H4 (cell line): ENCODE measurements at regions not wholly inside any gene's neighbourhood (a gene's known extent, or its start where the extent isn't known, plus 50 kb on each side); places are given as distances from the start of the nearest gene placed in this dataset.
A peak's percentile ranks its signal among the peaks of the same experiment; 100 is the strongest.

Source experiments
- DNase-seq: peaks from one replicate; pipeline ENCODE4 v3.0.0-alpha.2; 2015; ENCODE audit warnings: low spot score

DNA sequence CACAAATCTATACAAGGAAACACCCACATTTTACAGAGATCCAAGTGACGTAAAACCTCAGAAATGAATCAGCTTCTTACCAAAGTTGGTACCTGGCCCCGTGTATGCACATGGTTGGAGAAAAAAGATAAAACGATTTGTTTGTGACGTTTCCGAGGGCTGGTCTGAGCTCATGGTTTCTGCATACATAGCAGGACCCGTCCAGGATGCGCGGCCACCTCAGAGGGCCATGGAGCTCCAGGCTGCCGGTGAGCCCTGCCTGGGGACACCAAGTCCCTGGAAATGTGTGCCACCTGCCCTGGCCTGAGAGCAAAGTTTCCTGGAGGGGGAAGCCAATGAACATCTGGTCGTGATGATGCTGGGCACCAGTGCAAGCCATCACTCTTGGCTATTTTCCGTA lies 402.6 kb upstream of the MKI67 start:
- no peak for DNase-seq

DNA sequence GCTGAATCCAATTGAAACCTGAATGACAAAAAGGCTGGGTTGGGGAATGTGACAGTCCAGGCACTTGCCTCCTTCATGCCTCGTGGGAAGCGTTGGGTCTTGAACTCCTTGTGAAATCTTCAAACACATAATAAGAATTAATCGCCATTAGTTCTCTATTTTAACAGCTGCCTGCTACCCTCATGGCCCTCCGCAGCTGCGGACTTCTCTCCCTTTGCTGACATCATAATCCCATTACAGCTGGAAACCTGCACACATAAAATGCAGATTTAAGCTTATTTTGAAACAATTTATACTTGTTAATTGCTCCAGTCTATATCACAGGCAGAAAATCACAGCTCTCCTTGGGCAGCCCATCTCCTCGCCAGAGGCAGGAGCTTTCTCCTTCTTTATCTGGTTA lies 403.0 kb upstream of the MKI67 start:
- no peak for DNase-seq

DNA sequence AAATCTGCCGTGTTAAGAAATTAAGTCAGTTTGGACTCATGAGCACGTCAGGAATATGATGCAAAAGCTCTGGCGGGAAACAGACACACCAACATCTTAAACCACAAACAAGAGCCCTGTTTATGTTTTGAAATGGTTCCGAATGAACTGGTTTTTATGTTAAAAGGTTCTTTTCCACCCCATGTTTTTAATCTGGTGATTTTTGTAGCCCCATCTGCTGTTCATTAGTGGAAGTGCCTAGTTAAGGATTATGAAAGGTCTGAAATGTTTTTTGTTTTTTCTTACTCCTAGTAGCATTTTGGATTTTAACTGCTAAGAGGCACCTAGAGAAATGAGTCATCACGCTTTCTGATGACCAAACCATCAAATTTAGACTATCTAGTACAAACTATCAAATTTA lies 404.1 kb upstream of the MKI67 start:
- DNase-seq, result no peak

DNA sequence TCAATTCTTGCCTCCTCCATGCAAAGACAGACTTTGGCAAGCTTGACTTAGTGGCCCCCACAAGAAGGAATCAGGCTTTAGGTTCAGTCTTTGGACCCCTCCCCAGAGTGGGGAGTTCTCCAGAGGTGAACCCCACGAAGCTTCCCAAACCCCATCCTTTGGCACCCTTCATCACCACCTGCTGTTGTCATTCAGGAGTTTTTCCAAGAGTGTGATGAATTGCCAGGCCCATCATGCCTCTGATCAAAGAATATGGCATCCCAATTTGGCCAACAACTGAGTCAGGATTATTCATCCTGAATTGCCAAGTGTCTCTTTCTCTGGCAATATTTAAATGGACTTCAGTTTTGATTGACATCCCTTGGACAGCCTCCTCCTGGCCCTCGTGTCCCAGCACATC lies 404.7 kb upstream of the MKI67 start:
- DNase-seq, result no peak

DNA sequence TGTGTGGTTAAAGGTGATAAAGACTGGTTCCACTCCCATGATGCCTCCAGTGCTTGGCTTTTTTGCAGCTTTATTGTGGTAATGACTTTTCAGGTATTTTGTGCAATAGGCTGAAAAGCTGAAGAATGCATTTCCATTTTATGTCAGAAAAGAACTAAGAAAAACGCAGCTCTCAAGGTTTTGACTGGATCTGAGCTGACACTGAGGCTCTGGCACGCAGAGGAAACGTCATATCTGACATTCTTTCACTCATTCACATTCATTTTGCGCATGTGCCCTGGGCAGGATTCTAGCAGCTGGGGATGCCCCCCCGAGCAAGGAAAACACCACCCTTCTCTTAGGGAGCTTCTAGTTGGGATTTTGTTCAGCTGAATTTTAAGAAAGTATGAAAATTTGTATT lies 408.5 kb upstream of the MKI67 start:
- no peak for DNase-seq

DNA sequence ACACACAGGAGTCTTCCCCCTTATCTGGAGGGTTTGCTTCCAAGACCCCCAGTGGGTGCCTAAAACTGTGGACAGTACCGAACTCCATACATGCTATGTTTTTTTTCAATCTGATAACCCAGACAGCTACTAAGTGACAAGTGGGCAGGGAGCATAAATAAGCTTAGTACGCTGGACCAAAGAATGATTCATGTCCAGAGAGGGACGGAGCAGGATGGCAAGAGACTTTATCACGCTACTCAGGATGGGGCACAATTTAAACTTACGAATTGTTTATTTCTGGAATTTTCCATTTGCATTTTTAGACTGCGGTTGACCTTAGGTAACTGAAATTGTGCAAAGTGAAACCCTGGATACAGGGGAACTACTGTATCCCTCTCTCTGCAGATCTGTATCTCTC lies 410.0 kb upstream of the MKI67 start:
- peak; percentile 8 for DNase-seq

DNA sequence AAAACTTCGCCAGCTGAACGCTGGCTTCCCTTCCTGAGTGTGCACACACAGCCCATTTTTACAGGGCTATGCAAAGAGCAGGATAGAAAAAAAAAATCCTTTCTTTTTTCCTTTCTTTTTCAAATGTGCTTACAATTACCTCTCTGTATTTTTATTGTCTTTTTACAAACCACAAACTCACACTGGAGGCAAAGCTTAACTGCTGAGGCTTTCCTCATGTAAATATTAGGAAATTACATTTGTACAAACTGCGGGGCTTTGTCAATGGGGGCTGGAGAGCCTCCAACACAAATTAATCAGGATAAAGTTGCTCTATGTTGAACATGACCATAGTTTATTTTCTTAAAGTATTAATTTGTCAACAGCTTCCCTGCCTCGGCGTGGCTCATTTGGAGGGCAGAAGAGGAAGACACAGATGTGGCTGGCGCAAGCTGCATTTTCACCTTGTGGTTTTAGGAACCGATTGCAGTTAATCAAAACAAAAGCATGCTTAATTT lies 411.7 kb upstream of the MKI67 start:
- DNase-seq, result peak; percentile 47

DNA sequence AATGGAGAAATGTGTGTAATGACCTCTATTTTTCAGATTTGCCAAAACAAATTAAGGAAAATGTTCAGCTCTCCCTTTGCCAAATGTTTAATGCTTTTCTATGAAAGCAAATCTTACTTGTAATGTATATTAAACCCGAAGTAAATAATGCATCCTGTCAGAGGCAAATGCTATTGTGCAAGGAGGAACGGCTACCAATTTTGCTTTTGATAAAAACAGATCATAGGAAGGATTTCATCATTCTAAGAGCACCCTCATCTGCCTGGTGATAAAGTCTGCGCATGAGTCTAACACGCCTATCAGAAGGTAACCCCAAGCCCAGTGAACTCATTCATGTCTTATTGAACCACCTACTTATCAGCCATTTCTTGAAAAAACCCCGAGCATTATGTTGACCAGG lies 412.4 kb upstream of the MKI67 start:
- DNase-seq, result no peak

DNA sequence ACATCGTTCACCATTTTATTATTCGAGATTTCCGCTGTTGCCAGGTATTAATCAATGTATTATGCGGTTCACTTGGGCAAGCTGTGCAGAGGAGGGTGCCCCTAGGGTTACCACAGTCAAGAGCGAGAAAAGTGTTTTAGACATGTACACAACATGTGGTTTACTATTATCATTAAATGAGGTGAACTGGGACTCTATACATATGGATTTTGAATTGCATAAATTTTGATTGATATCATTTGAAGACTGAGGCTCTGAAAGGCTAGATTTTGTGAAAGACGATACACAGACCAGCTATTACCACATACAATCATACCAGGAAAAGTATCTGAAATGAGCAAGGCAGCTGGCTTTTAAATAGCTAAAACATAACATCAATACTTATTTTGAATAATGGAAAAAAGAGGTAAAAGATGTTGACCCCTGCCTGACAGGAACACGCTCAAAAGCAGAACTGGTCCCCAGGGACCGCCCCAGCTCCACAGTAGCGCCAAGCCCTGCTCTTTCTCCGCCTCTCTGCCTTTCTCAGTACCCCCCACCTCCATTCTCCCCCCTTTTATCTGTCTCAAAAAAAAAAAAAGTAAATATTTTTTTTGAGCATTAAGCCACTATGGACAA lies 413.4 kb upstream of the MKI67 start:
- no peak for DNase-seq

DNA sequence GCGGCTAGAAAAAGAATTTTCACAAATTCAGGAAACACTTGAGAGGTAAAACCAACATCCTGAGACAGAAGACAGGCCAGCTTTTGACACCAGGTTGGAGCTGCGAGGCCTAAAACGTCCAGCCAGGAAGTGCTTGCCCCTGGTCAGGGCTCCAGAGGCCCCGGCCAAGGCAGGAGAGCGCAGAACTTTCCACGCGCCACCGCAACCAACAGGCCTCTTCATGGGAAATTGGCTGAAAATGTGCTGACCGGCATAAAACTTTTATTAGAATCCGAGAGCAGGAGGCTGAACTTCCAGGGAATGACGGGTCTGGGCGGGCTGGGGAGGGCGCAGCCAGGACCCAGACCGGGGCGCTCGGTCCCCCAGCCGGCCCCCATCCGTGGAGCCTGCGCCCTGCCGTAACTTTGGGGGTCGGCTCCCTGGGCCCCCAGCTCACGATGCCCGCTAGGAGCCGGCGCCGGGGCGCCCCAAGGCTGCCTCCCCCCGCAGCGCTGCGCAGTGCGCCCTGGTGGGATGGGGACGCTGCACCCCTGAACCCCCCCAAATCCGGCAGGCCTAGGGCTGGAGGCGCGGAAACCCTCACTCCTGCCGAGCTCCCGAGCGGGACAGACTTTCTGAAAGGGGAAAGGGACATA lies 414.0 kb upstream of the MKI67 start:
- DNase-seq, result no peak

DNA sequence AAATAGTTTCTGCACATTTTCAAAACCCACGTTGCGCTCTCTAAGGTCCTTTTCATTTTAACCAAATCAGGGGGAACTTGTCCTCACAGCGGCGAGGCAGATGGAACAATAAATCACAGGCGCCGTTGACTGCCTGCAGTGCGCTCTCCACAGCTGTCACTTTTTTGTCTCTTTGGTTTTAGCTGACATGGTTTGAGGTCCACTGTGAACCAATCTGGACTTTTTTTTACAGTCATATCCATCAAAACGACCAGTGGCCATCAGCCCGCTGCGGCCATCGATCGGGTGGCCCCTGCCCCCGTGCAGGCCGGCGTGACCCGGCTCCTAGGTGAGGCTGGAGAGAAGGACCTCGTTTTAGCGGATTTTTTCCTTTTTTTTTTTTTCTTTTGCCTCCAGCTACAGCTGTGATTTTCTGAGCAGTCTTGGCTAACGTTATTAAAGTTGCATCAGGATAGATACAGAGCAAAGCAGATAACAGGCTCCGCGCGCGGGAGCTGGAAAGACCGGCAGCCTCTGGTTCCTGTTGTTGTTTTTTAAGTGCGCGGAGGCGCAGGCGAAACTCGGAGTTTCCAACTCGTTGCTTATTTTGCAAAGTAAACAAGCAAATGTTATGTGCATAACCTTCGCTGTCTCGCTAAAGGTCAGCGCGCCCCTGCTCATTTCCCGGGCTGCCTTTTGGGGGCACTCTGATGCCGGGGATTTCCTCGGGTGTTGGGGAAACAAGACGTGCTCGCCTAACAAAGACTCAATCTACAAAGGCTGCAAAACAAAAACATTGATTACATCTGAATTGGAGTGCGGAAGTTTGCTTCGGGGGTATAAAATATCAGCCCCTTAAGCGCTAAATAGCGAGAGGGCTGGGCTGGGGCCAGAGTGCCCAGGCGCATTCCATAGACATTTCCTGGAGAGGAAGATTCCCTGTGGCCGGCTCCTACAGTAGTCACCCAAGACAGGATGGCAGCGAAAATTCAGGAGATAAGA lies 414.8 kb upstream of the MKI67 start:
- no peak for DNase-seq

DNA sequence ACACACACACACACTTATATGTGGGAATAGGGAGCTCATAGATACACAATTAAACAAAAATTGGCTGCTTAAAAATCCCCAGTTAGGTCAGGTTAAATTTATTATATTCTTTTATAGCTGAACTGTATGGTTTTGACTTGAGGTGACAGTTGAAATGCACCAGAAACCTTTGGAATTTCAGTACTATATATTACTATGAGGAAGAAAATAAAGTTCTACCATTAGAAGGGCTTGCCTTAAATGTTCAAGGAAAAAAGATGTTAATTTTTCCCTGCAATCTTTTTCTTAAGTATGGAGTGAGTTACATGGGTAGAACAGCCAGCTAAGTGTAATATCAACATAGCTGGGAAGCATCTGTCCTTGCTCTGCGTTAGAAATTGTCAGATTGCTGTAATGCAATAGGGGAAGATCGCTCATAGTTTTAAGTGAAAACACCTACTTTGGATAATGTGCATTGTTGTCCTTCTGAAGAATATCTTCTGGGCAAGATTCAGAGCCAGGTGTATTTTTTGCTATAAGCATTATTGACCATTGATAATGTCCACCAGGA lies 415.8 kb upstream of the MKI67 start:
- DNase-seq, result no peak

DNA sequence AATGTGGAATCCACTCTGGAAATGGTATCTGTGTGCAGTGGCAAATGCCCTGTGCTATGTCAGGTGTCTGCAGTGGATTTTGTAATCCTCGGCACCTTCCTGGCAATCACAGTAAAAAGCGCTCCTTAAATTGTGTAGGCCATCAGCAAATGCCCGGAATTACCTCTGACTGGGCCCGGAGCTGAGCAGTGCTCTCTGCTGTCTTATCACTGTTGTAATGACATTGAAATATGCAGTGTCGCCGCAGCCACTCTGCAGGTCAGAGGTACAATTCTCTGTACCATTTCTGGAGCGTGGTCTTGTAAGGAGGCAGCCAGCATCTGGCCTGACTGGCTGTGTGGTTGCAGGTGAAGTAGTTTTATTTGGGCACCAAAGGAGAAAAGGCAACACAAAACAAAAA lies 416.4 kb upstream of the MKI67 start:
- DNase-seq, result no peak

DNA sequence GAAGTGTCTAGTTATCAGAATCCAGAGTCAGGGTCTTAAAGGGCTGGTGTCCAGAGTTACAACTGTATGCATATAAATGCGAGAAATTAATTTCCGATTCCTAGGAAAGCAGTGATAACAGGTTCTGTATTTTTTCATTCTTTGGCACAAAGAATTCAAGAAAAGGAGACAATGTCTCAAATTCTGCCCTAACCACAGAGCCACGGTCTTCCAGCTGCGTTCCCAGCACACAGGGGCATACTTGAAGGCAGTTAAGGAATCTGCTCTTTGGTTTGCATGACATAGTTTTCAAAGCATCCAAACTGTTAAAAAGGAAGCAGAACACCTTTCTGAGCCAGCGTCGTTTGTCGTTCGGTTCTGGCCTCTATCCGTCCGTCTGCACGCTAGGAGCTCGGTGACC lies 416.9 kb upstream of the MKI67 start:
- no peak for DNase-seq

DNA sequence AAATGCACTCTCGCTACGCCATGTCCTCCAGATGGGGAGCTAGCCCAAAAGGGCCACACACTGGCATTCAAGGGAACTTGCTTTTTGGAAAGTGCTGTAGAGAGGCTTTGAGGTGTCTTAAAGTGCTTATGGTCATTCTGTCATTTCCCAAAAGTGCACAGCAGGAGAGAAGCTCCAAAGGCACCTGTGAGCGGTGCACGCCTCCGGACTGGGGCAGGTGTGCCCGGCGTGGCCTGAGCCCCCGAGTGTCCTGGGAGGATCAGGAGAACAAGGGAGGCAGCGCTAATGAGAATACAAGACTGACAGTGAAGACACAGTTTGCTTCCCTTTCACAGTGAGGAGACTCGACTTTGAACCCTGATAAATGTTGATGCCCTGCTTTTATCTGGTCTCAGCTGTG lies 419.0 kb upstream of the MKI67 start:
- no peak for DNase-seq

DNA sequence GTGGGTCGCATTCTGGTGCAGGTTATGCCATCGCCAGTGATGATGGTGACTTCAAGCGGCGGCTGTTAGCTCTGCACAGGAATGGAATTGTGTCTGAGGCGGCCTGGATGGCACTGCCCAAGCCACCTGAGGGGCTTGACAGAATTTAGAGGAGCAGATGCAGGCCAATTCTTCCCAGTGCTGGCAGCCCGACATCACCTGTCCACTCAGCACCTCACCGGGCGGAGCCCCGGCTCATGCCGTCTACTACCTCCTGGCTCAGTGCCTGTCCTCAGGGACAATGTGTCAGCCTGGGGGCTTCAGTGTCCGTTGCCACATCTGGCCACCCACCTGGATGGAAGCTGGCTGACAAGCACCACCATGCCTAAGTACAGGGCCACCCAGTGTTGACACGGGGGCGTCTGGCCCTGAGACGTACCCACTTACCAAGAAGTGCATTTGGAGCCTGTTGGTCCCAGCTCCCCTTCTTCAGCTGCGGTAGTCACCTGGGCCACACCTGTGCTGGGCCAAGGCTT lies 420.5 kb upstream of the MKI67 start:
- no peak for DNase-seq

DNA sequence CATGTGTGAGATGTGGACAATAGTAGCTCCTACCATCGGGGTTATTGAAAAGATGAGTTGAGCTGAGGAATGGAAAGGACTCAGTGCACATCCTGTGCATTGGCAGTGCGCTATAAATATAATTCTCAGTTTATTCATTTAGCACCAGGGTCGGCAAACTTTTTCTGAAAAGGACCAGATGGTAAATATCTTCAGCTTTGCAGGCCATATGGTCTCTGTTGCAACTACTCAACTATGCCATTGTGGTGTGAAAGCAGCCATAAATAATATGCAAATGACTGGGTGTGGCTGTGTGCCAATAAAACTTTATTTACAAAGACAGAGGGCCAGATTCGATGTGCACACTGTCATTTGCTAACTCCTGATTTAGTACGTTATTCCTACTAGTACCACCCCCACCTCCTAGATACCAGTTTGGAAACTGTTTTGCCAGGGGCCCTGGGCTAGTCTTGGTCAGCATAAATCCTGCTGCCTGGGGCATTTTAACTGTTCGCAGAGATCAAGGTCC lies 422.9 kb upstream of the MKI67 start:
- DNase-seq, result no peak

DNA sequence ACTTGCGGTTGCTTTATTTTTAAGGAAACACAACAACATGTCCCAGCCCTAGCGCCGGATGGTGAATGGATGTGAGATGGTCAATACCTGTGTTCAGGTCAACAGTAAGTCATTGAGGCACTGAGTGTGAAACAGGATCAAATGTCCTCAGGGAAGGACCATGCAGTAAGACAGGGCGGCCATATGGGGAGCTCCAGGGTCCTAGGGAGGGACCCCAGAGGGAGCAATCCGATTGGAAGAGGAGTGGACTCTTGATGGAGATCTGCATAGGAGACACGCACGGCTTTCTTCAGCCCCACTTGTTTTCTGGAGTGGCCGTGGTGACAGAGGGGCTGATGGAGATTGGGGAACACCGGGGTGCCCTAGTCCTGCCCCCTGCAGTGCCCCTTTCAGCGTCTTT lies 423.8 kb upstream of the MKI67 start:
- no peak for DNase-seq

DNA sequence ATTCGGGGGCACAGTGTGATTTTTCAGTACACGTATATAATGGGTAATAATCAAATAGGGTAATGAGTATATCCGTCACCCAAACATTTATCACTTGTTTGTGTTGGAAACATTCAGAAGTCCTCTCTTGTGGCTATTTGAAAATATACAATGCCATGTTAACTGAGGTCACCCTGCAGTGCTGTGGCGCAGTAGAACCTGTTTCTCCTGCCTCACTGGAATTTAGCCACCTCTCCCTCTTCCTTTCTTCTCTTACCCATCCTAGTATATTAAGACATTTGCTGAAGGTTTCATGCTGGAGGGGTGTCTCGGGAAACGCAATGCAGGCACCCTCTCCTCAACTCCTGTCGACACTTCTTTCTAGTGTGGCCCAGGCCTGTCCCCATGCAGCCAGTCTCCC lies 425.3 kb upstream of the MKI67 start:
- DNase-seq, result no peak

DNA sequence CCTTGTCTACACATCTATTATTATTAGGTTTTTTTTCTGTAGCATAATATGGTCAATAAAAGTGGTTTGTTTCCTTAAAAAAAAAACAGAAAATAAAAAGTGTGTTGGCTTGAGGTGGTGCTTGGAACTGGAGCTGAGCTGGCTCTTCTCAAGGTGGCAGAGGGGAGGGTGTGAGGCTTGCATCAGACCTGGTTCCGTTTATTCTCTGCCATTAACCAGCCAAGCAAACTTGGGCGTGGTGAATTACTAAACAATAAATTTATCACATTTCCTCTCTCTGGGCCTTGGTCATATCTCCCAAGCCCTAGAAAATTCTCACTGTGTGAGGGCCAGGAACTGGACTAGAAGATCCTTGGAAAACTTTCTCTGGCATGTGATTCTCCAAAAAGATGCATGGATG lies 427.5 kb upstream of the MKI67 start:
- no peak for DNase-seq

DNA sequence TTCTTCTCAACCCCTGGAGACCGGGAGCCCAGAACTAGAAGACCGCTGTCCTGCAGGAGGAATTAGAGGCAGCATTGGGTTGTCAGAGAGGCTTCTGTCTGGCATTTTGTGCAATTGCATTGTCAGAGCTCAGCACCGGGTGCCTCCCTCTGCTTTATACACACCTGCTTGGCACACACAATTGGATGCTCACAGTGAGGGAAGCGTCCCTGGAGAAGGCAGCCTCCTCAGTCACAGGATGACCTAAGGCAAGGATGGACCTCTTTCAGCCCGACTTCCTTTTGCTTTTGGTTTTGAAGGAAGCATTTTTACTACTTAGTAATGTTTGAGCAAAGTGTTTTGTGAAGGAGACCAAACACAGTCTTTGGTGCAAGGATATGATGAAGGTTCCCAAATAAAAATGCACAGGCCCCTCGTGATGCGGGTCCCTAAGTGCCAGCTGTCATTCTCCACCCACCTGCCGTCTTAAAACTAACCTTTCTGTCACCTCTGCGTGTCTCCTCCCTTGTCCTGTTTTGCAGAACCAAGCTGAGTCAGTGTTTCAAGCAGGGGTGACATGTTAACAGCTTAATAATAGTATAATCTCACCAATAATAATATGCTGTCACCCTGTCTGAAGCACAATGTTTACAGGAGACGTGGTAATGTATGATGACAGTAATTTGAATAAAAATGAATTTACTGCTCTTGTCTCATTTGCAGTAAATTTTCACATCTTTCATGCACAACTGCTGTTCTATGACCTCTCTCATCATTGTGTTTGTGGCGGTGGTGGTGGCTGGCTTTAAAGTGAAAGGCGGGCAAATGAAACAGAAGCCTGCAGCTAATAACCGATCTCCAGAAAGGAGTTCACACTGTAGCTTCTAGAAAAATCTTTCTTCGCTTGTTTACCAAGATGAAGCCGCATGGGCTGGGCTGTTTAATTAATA lies 430.2 kb upstream of the MKI67 start:
- no peak for DNase-seq
